Hematopoietic multipotent progenitor cell treated with erythropoietin and hydrocortisone succinate and interleukin-3 and kit ligand, for 8 days (in vitro differentiated cells): ENCODE measurements at regions not wholly inside any gene's neighbourhood (a gene's known extent, or its start where the extent isn't known, plus 50 kb on each side); places are given as distances from the start of the nearest gene placed in this dataset.

ENCODE experiments used
- DNase-seq: peaks from one replicate; pipeline ENCODE4 v3.0.0-alpha.2; 2015

DNA sequence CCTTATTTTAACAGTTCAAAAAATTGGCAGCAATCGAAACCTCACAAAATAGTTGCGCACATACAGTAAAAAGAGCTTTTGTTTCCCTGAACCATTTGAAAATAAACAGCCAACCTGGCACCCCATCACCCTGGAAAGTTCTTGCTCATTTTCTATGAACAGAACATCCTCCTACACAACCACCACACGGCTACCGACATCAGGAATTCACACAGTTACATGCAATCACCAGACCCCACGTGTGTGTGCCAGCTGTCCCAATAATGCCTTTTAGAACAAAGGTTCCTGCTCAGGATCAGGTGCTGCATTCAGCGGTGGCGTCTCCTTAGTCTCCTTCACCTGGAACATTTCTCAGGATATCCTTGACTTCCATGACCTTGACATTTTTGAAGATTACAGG lies 186.5 kb downstream of the KLF13 start:
- DNase-seq: no peak

DNA sequence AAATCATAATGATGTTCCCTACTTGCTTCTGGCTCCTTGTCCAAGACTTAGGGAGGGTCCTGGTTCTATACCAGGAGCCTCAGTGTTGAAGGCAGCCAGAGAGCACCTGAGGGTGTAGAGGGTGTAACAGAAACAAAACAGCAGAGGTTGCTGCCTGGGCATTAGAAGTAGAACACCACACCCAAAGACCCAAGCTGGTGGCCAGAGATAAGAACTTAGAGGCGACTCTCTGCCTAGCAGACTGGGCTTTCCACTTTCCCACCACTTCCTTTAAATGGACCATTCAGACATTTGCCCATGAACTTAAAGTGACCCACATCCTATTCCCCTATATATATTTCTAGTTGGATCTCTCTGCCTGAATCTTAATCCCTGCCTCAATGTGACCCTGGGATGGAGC lies 189.8 kb downstream of the KLF13 start:
- DNase-seq: peak; percentile 95

DNA sequence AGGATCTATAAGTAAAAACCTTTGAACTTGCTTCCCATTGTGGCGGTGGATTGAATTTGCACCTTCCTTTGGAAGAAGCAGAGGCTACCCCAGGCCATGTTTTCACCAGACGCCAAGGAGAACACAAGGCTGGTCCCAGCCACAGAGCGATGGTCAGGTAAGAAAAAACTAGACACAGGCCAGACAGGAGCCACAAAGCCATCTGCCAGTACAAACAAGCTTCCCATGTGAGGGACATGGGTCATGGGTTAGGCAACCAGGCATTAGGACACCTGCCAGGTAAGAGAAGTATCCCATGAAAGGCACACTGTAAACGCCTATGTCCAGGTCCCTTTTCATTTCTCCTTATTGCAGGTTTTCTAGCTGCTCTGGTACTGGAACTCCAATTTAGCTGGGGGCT lies 190.2 kb downstream of the KLF13 start:
- no peak for DNase-seq

DNA sequence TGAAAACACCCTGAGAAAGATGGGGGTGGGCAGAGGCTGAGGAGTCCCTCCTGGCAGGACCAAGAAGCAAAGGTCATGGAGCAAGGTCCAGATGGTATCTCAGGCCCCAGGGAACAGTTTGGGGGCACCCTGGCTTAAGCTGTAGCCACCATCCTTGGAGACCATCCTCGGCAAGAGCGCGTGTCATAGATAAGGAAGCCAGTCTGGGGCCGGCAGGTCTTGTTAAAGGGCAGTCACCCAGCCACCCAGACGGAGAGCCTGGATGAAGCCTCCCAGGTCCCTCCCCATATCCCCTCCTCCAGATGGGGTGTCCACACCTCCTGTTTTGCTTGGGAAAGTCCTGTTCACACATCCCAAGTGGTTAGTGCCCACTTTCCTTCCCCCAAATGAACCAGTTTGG lies 191.1 kb downstream of the KLF13 start:
- DNase-seq: no peak

DNA sequence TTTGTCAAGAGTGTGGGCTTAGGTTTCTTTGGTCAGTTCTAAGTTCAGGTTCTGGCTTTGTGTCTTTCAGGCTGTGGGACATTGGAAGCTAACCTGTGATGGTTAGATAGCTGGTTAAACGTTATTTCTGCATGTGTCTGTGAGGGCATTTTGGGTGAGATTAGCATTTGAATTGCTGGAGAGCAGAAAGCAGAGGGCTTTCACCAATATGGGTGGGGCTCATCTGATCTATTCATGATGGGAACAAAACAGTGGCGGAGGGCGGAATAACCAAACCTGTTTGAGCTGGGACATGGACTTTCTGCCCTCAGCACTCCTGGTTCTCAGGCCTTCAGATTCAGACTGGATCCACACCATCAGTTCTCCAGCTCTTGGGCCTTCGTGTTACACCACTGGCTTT lies 195.4 kb downstream of the KLF13 start:
- DNase-seq: peak; percentile 79

DNA sequence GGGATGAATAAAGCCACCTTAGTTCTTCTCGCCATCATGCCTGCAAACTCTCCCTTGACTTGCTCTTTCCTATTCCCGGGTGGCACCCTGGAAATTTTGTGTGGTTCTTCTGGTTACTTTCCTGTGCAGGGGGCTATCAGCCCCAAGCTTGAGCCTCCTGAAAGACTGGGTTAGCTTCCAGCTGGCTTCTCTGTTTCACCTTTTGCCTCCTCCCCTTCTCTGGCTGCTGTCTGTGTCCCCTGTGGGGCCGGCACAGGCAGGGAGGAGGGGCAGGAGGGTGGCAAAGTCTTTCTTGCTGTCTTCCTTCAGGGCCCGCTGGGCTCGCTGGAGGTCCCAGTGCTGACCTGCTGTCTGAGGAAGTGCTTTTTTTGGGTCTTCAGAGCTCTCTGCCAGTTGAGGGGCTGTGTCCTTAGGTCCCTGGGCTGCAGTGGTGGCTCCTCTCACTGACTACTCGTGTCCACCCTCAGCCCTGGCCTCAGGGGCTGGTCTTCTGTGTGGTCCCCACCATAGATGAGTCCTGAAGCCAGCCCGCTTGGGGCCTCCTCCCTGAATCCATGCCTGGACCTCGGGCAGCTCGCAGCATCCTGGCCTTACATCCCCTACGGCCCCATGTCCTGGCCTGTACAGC lies 196.5 kb downstream of the KLF13 start:
- no peak for DNase-seq

DNA sequence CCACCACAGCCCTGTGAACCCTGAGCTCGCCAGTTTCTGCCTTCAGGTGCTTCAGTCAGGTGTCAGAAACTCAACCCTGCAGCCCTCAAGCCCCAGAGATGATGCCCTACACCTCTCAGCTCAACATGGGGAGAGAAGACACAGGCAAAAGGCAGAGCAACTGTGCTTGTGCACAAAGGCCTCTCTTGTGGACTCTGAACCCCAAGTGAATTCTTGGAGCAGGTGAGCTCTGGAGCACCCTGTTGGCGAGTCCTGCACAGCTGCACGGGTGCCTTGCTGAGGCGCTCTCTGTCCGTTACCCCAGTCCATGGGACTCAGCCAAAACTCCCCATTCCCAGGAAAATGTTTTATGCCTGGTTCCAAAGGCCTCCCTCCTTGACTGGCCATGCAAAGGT lies 197.0 kb downstream of the KLF13 start:
- DNase-seq: no peak

DNA sequence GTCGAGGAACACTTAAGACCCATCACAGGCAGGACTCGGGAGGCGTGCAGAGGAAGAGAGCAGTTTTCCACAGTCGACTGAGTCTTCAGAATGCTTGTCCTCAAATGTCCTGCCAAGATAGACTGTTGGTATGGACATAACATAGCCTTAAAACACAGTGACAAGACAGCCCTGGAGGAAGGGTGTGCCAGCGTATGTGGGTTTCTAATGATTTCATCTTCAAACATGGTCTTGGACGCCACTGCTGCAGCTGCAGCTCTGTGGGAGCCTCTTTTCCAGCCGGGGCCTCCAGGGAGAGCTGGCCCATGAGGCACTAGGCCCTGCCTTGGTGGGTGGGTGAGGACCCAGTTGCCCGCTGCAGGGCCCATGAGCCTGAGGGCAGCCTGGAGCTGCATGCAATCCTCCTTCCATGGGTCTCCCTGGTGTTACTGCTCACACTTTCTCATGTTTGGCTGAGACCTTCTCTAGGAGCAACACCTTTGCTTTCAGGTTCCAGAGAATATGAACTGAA lies 198.6 kb downstream of the KLF13 start:
- no peak for DNase-seq

DNA sequence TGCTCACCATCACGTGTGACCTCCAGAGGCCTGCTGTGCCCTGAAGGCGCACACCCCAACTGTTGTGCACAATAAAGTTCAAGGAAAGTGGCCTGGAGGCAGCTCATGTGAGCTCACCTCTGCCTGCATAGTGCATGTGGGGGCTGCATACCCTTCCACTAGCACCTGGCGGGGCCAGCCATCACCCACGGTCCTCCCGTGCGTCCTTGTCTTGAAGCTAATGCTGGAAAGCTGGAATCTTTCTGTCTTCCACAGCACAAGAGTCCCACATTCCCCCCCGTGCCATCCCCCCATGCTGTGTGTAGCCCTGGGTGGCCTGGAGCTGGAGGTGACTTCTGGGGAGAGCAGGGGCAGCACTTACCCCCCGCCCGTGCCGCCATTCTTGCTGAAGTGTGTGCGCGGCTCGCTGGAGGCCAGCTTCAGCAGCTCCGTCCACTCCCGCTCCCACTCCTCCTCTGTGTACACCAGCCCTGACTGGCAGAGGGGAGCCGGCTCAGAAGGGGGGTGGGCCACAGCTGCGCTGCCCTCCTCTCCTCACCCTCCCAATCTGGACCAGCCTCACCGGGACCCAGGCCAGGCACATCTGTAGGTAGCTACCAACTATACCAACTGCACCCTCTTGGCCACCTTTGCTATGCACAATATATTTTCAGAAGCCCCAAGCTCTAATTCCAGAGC lies 199.5 kb downstream of the KLF13 start:
- DNase-seq: no peak

DNA sequence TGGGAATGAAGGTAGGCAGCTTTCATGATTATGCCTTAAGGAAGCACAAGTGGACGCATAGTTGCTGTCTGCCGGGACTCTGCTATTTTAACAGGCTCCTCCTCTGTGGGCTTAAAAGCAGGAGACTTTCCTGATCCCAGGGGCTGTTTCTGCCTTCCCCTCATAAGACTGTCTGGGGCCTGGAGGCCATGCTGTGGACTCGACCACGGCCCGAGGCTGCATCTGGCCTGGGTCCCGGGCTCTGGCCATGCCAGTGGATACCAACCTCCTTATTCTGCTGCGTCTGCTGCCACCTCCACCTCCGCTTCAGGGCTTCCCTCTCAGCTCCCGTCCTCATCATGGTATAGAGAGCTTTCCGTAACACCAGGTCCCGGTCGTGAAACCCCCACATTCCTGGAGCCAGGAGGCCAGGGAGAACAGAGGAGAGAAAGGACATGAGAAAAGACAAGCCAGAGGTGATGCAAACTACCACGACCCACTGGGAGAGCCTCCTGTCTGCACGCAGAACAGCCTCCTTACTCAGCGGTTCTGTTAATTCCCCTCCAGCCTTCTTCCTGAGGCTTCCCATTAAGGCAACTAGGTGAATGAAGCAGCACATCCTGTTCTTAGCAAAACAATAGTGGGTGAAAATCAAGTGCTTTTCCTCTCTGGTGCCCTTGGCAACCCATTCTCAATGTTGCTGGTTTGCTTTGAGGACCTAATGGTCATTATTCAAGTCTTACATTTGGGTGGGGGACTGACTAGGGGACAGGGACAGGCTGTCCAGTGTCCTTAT lies 200.5 kb downstream of the KLF13 start:
- DNase-seq: no peak

DNA sequence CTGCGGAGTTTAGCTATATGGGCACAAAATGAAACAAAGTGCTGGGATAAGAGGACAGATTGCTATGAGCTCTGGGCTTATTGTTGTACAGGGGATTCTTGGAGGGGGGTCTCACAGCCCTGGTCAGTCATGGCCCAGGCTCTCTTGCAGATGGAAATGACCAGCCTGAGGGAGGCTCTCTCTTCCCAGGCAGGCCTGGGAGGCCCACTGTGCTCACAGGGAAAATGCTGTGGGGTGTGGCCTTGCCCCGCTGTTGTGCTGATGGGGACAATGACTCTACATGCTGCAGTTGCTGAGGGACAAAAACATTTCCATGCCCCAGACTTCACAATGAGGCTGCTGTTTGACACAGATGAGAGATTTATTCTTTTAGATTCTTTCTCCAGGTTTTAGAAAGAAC lies 202.2 kb downstream of the KLF13 start:
- DNase-seq: no peak

DNA sequence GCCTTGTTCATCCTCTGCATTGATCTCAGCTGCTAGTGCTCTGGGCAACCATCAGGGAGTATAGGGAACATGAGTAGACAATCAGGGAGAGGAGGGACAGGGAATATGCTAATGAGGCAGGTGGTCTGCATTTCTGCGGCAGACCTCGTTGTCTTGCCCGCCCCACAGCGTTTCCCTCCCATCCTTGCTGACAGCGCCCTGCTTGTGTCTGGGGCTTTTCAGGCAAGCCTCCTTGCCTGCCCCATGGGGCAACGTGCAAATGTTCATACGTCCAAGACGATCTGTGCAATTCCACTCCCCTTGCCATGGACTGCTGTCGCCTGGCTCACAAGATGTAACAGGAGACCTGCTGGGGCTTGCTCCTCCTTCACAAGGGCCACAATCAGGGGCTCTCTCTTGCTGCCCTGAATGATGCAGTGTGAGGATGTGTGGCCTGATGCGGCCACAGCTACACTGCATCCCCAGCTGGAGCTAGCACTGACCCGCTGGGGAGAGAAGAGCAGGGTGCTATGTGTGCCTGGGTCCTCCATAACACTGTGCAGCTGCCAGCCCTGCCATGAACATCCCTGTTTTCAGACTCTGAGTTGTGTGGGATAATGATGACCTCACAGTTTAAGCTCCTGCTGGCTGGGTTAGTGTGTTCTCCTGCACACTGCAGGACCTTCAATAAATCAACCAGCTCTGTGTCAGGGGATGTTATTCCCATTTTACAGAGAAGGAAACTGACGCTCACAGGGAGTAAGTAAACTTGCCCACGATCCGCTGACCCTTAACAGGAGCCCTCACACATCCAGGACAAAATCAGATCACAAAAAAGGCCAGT lies 211.3 kb downstream of the KLF13 start:
- no peak for DNase-seq

DNA sequence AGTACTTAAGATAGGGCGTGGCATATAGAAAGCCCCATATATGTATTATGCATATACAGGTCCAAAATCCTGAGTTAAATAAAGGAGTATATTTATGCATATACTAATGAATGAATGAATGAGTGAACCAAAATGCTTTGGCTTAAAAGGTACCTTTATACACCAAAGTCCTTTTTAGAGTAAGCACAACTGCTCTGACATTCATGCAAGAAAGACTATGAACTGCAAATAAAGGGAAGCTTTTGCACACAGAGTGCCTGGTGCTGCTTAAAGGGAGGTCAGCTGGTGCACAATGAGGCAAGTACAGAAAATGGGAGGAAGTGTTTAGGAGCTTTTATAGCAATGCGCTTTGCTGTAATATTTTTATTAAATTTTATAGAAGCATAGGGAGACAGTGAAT lies 214.0 kb downstream of the KLF13 start:
- no peak for DNase-seq

DNA sequence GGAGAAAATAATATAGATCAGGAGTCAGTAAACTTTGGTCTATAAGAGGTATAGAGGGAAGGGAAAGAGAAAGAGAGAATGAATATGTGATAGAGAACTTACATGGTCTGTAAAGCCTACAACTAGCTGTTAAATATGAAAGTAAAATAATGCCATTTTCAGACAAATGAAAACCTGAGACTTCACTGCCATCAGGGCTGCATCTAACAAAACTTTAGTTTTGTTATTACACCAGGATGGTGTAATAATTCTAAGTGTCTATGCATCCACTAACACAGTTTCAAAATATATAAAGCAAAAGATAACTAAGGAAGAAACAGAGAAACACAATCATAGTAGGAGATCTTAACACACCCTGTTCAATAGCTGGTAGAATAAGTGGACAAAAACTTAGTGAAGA lies 217.7 kb downstream of the KLF13 start:
- DNase-seq: no peak

DNA sequence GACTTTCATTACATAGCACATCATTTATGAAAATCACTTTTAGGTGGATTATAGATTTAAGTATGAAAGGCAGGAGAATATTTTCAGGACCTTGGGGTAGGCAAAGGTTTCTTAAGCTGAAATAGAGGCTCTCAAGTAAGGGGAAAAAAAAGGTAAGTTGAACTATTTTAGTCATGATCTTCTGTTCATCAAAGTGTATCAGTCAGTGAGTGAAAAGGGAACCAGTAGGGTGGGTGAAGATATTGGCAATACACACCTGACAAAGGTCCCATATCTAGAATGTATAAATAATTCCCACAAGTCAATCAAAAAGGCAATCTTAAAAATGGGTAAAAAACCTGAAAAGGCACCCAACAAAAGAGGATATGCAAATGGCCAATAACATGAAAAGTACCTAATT lies 218.6 kb downstream of the KLF13 start:
- DNase-seq: no peak

DNA sequence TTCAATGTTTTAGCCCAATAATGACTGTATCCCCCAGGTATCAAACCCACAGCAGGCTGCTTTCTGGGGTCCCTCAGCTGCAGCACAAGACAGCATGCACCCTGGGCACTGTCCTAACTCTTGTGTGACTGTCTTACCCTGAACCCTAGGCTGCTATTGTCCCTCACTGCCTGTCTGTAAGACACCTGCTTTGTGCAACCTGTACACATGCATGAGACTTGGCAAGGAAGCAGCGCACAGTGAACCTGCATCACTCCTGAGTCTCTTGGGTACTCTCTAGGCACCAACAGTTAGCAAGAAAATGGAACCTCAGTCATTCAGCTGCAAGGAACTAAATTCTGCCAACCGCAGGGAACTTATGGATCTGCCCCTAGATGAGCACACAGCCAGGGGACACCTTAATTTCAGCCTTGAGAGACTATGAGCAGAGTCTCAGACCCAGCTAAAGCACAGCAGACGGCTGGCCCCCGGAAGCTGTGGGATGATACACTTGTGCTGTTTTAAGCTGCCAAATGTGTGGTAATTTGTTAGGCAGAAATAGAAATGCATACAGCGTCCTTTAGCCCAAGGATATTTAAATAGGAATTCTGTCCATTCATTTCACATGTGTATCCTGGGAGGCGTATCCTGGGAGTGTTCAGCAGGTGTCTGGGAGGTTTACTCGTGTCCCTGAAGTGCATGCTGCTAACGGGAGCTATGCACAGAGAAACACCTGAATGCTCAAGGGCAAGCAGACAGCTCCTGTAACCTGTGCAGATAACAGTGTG lies 223.8 kb downstream of the KLF13 start:
- no peak for DNase-seq

DNA sequence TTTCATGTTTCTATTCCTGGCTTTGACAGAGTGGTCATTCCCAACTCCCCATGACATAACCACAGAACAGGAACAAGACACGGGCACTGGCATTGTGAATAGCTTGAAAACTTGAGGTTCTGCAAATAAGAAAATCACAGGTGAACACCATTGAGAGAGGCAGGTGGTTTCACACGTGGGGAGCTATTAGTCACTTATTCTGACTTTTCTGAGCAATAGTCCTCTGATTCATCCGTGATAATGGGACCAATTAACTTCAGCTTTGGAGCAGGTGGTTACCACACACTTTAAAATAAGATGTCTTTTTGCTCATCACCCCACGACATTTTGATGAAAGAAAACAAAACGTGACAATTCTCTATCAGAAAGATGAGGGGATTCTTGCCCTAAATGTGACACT lies 224.7 kb downstream of the KLF13 start:
- DNase-seq: no peak

DNA sequence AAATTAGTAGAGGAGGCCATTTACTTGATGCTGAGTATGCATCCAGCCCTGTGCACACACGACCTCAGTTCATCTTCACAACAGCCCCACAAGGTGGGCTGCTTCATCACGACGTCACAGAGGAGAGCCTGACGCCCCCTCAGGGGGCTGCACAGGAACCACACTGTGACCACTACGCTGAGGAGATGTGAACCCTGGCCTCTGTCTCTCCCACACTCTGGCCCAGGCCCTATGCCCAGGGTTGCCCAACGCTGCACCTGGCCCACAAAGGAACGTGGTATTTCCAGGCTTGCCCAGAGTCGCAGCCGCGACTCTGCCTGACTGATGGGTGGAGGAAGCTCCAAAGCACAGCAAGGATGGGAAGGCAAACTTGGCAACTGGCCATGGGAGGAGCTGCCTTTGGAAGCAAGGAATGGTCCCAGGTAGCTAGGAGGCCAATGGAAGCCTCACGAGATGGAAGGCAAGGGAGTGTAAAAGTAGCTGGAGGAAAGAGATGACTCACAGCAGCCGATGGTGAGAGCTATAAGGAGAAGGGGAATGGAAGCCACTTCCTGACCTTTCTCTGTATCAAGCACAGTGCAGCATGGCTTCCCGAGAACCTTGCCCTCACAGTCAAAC lies 226.0 kb downstream of the KLF13 start:
- no peak for DNase-seq

DNA sequence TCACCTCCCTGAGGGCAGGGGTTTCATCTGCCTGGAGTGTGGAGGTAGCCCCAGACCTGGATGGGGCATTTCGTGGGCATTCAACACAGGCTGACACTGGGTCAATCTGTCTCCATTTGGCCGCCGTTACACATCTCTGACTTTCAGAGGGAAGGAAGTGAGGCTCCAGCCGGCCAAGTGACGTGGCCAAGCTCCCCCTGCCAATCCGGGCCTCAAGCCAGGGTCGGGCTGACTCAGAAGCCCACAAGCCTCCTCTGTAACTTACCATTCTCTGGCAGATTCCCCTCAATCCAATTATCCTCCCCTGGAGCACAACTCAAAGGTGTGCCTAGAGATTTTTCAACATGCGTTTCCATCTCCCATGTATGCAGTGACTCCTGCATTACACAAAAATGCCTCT lies 227.6 kb downstream of the KLF13 start:
- no peak for DNase-seq

DNA sequence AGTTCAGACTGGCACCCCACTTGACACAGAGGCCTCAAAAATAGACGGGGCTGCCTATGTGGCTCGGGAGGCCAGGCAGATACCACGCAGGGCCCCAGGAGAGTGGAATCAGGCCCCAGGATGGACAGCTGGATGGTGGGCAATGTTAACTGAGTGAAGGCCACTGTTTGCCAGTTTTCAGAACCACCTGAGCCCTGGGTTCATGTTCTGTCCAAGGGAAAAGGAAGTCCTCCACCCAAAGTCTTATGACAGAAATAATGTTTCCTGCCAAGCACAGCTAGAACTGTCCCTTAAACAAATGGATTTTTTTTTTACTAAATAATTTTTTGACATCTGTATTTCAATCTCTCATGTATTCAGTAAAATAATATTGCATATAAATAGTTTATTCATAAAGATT lies 228.4 kb downstream of the KLF13 start:
- DNase-seq: no peak

DNA sequence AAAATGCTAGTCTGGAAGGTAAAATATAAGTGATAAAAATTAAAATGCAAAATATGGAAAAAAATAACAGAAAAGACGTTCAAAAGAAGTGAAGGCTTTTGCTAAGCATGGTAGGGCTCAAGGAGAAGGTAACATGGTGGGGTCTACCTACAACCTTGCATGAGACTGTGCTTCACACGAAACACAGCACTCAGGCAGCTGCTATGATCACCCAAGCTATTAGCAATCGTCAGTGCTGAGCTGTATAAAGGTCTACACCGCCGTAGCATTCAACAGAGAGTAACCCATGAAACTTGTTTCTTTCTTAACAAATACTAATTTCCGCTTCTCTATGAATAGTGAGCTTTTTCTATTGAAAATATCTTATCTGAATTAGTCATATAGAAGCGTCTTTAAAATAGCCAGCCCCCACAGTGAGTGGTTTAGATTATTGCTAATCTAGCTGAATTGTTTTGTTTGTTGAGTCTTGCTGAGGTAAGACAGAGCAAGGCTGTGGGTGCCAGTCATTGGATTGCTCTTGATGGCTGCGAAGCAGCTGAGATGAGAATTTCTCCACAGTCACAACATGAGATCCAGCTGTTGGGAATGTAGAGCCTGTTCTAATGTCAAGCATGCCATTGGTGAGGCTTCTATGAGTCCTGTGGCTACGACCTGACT lies 230.0 kb downstream of the KLF13 start:
- DNase-seq: no peak
